ENCODE measurements at regions not wholly inside any gene's neighbourhood (a gene's known extent, or its start where the extent isn't known, plus 50 kb on each side); places are given as distances from the start of the nearest gene placed in this dataset.

DNA sequence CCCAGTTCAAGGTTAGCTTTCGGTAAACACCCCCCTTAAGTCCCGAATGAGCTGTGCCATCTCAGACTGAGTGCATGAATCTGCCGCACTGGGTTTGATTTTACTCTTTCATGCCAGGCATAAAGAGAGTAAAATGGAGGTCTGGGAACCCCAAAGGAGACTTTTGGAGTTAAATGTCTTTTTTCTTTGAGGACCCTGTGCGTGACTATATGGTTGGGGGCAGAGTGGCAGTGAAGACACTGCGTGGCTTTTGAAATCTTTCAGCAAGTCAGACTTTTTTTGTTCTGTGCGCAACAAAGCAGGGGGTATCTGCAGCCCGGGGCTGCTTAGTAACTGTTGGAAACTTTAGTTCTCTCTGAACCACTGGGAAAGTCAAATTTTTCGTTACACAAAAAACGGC is 392.9 kb upstream of the SALL1 start:
- no peaks in the 10 kb centered on the region for H3K9me2 ChIP-seq (ENCODE audit: insufficient read depth)
- H2AFZ ChIP-seq, result no peak overlapping the region
- no peak for DNase-seq
- no peaks in the 10 kb centered on the region for H3K4me1 ChIP-seq (replicated peaks; ENCODE audit: insufficient read depth)
- peaks cover 18% of the 10 kb centered on the region; the same call in 1 of the 2 replicates for H3K27me3 ChIP-seq (ENCODE audit: insufficient read depth, low read depth)
- H3K79me2 ChIP-seq (ENCODE audit: low read depth), result no peaks in the 10 kb centered on the region
- BruUV-seq (replicated peaks), result no TSS peak
- intact Hi-C loops (cut with micrococcal nuclease; ENCODE audit: unreplicated experiment), result no loop called here
- H3K4me3 ChIP-seq, result no peak overlapping the region
- ChIA-PET POLR2A (ENCODE audit: unreplicated experiment) (no interaction called here), CTCF (no interaction called here)
- H3K27ac ChIP-seq, result no peak overlapping the region
- H3K4me2 ChIP-seq, result no peak overlapping the region
- H4K20me1 ChIP-seq (ENCODE audit: insufficient read depth), result no peaks in the 10 kb centered on the region
- H3K36me3 ChIP-seq (ENCODE audit: low read depth), result no peaks in the 10 kb centered on the region
- no peak for TF ChIP-seq EZH2 (IDR thresholded peaks at IDR 0.05; ENCODE audit: low read depth)
- TF ChIP-seq, protein P1, sequence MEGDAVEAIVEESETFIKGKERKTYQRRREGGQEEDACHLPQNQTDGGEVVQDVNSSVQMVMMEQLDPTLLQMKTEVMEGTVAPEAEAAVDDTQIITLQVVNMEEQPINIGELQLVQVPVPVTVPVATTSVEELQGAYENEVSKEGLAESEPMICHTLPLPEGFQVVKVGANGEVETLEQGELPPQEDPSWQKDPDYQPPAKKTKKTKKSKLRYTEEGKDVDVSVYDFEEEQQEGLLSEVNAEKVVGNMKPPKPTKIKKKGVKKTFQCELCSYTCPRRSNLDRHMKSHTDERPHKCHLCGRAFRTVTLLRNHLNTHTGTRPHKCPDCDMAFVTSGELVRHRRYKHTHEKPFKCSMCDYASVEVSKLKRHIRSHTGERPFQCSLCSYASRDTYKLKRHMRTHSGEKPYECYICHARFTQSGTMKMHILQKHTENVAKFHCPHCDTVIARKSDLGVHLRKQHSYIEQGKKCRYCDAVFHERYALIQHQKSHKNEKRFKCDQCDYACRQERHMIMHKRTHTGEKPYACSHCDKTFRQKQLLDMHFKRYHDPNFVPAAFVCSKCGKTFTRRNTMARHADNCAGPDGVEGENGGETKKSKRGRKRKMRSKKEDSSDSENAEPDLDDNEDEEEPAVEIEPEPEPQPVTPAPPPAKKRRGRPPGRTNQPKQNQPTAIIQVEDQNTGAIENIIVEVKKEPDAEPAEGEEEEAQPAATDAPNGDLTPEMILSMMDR (conservative IDR thresholded peaks at IDR 0.05), result no peak
- no peaks in the 10 kb centered on the region for H3F3A ChIP-seq (ENCODE audit: insufficient read depth, low read depth)
- H3K9me3 ChIP-seq (ENCODE audit: insufficient read depth, low read depth), result no peaks in the 10 kb centered on the region

DNA sequence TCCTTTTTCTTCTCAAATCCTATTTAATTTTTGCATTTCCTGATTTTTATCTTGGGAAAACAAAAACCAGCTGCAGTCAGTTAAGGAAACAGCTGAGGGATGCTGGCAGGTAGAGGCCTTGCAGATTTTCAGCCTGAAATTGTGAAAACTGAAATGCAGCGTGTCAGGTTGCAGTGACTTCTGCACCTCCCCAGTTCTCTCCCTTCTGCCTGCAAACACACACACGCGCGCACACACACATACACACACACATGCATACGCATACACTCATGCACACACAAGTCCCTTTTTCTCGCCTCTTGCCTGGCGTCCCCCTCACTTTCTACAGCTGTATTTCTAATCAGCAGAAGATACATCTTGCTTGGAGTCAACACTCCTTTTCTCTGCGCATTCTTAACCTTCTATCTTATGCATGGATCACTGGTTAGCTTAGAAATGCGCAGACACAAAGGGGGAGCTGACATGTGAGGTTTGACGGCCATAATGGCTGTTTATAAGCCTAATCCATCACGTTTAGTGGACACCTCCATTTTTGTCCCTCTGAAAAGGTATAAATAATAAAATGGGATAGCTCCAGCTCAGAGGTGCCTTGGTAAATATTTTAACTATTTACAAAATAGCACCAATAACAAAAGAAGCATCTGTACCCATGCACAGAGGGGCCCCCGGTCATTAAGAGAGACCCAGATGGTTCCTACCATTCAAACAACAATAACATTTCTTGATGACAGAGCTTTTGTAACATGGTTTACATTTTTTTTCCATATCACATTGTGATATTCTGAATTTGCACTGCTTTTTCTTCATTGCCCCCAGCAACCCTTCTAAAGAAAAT is 392.1 kb upstream of the SALL1 start:
- ChIA-PET CTCF (no interaction called here), POLR2A (ENCODE audit: unreplicated experiment) (no interaction called here)
- no peak for DNase-seq
- H3K27ac ChIP-seq, result no peak overlapping the region
- peaks cover 18% of the 10 kb centered on the region; the same call in 1 of the 2 replicates for H3K27me3 ChIP-seq (ENCODE audit: insufficient read depth, low read depth)
- H3K9me2 ChIP-seq (ENCODE audit: insufficient read depth), result no peaks in the 10 kb centered on the region
- H3K4me3 ChIP-seq, result no peak overlapping the region
- TF ChIP-seq EZH2 (IDR thresholded peaks at IDR 0.05; ENCODE audit: low read depth), result no peak
- TF ChIP-seq, protein P1 (conservative IDR thresholded peaks at IDR 0.05), result no peak
- H3K79me2 ChIP-seq (ENCODE audit: low read depth), result no peaks in the 10 kb centered on the region
- no peak overlapping the region for H2AFZ ChIP-seq
- no peaks in the 10 kb centered on the region for H3K9me3 ChIP-seq (ENCODE audit: insufficient read depth, low read depth)
- H4K20me1 ChIP-seq (ENCODE audit: insufficient read depth), result no peaks in the 10 kb centered on the region
- no peaks in the 10 kb centered on the region for H3K4me1 ChIP-seq (replicated peaks; ENCODE audit: insufficient read depth)
- no peaks in the 10 kb centered on the region for H3K36me3 ChIP-seq (ENCODE audit: low read depth)
- H3K4me2 ChIP-seq, result no peak overlapping the region
- no peaks in the 10 kb centered on the region for H3F3A ChIP-seq (ENCODE audit: insufficient read depth, low read depth)
- BruUV-seq (replicated peaks), result no TSS peak
- intact Hi-C loops (cut with micrococcal nuclease; ENCODE audit: unreplicated experiment), result no loop called here

DNA sequence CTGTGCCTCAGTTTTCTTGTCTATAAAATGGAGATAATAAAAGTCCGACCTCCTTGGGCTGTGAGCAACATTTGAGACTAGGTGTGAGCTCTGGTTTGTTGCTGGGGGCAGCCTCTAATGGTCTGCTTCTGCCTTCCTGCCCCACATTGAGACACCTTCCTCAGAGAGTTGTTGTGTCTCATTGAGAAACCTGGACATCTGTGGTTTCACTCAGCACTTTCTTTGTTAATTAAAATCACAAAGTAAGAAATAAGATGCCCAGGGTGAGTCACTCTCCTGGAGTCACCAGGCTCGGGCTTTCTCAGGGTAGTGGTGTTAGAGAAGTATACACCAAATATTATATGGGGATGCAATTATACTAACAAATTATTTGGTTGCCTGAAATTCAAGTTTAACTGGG is 389.2 kb upstream of the SALL1 start:
- no peak overlapping the region for H2AFZ ChIP-seq
- TF ChIP-seq, protein P1 (conservative IDR thresholded peaks at IDR 0.05), result no peak
- no peak for TF ChIP-seq EZH2 (IDR thresholded peaks at IDR 0.05; ENCODE audit: low read depth)
- no peaks in the 10 kb centered on the region for H3F3A ChIP-seq (ENCODE audit: insufficient read depth, low read depth)
- no peak overlapping the region for H3K4me2 ChIP-seq
- H3K4me1 ChIP-seq (replicated peaks; ENCODE audit: insufficient read depth), result no peaks in the 10 kb centered on the region
- no peaks in the 10 kb centered on the region for H4K20me1 ChIP-seq (ENCODE audit: insufficient read depth)
- intact Hi-C loops (cut with micrococcal nuclease; ENCODE audit: unreplicated experiment), result no loop called here
- no peak overlapping the region for H3K27ac ChIP-seq
- H3K4me3 ChIP-seq, result no peak overlapping the region
- H3K27me3 ChIP-seq (ENCODE audit: insufficient read depth, low read depth), result peaks cover 16% of the 10 kb centered on the region; the same call in 1 of the 2 replicates
- H3K9me2 ChIP-seq (ENCODE audit: insufficient read depth), result no peaks in the 10 kb centered on the region
- H3K36me3 ChIP-seq (ENCODE audit: low read depth), result no peaks in the 10 kb centered on the region
- BruUV-seq (replicated peaks), result no TSS peak
- H3K9me3 ChIP-seq (ENCODE audit: insufficient read depth, low read depth), result no peaks in the 10 kb centered on the region
- H3K79me2 ChIP-seq (ENCODE audit: low read depth), result no peaks in the 10 kb centered on the region
- ChIA-PET POLR2A (ENCODE audit: unreplicated experiment) (no interaction called here), CTCF (no interaction called here)
- DNase-seq, result no peak
